ENCODE measurements at regions not wholly inside any gene's neighbourhood (a gene's known extent, or its start where the extent isn't known, plus 50 kb on each side); places are given as distances from the start of the nearest gene placed in this dataset.
"Not testable (repeated sequence)": the region's sequence is repeated elsewhere in the genome, so short reads cannot be mapped to it uniquely, and the experiment has no call there.

GRCh38 chr3:21194036-21194435 is 557.0 kb downstream of the ZNF385D start:
- peaks cover 7 to 13% of the 10 kb centered on the region in 2 donors for H3K9me3 Mint-ChIP-seq
- H3K27me3 Mint-ChIP-seq, ATAC-seq, H3K4me1 Mint-ChIP-seq, DNase-seq, H3K4me3 Mint-ChIP-seq, H3K27ac Mint-ChIP-seq: not testable (repeated sequence)

- no peaks in the 10 kb centered on the region for H3K27me3 Mint-ChIP-seq
- peaks cover 7 to 8% of the 10 kb centered on the region in 2 donors for H3K9me3 Mint-ChIP-seq
- DNase-seq (no peak), ATAC-seq (no peak)
- H3K27ac Mint-ChIP-seq, result no peak overlapping the region
- no peaks in the 10 kb centered on the region for H3K4me1 Mint-ChIP-seq
- no peak overlapping the region for H3K4me3 Mint-ChIP-seq
Measured at GRCh38 chr3:21188459-21188858, 562.6 kb downstream of the ZNF385D start.

GRCh38 chr3:21185816-21186314 is 565.1 kb downstream of the ZNF385D start:
- DNase-seq (no peak), ATAC-seq (no peak)
- no peaks in the 10 kb centered on the region for H3K4me1 Mint-ChIP-seq
- H3K27ac Mint-ChIP-seq, result no peak overlapping the region
- peaks cover 0 to 8% of the 10 kb centered on the region in 2 donors for H3K9me3 Mint-ChIP-seq
- no peak overlapping the region for H3K4me3 Mint-ChIP-seq
- no peaks in the 10 kb centered on the region for H3K27me3 Mint-ChIP-seq

- no peak for ATAC-seq
- Mint-ChIP-seq H3K4me3 (no peak overlapping the region), H3K27me3 (no peaks in the 10 kb centered on the region), H3K9me3 (peaks cover 33 to 35% of the 10 kb centered on the region in 2 donors), H3K27ac (no peak overlapping the region), H3K4me1 (no peaks in the 10 kb centered on the region)
- DNase-seq, result no peak
Measured at GRCh38 chr3:21174461-21174860, 576.5 kb downstream of the ZNF385D start.

GRCh38 chr3:21170964-21171363 is 580.0 kb downstream of the ZNF385D start:
- ATAC-seq, result no peak
- Mint-ChIP-seq H3K27ac (no peak overlapping the region), H3K27me3 (no peaks in the 10 kb centered on the region)

GRCh38 chr3:21169948-21170347 is 581.1 kb downstream of the ZNF385D start:
- H3K27me3 Mint-ChIP-seq, result no peaks in the 10 kb centered on the region
- no peaks in the 10 kb centered on the region for H3K4me1 Mint-ChIP-seq
- no peak overlapping the region for H3K27ac Mint-ChIP-seq
- H3K4me3 Mint-ChIP-seq, result no peak overlapping the region
- no peak for DNase-seq
- H3K9me3 Mint-ChIP-seq, result peaks cover 4 to 18% of the 10 kb centered on the region in 2 donors
- ATAC-seq, result no peak

More at GRCh38 chr3:21170964-21171363, 580.0 kb downstream of the ZNF385D start:
- Mint-ChIP-seq H3K4me1 (no peaks in the 10 kb centered on the region), H3K4me3 (no peak overlapping the region), H3K9me3 (peaks cover 10 to 22% of the 10 kb centered on the region in 2 donors)
- no peak for DNase-seq

GRCh38 chr3:21168471-21168870 is 582.5 kb downstream of the ZNF385D start:
- Mint-ChIP-seq H3K27me3 (no peaks in the 10 kb centered on the region), H3K27ac (no peak overlapping the region), H3K9me3 (peaks cover 0 to 8% of the 10 kb centered on the region in 2 donors), H3K4me3 (no peak overlapping the region), H3K4me1 (no peaks in the 10 kb centered on the region)
- no peak for DNase-seq
- no peak for ATAC-seq

- no peak for ATAC-seq
Measured at GRCh38 chr3:21163956-21164355, 587.1 kb downstream of the ZNF385D start.

GRCh38 chr3:21159543-21159906 is 591.5 kb downstream of the ZNF385D start:
- Mint-ChIP-seq H3K9me3 (peaks cover 21% of the 10 kb centered on the region in 2 donors), H3K4me3 (no peak overlapping the region), H3K4me1 (no peaks in the 10 kb centered on the region), H3K27me3 (no peaks in the 10 kb centered on the region), H3K27ac (no peak overlapping the region)
- ATAC-seq (no peak), DNase-seq (no peak)

More at GRCh38 chr3:21163956-21164355, 587.1 kb downstream of the ZNF385D start:
- Mint-ChIP-seq H3K4me3 (no peak overlapping the region), H3K4me1 (no peaks in the 10 kb centered on the region), H3K9me3 (peaks cover 9% of the 10 kb centered on the region in 2 donors), H3K27ac (no peak overlapping the region), H3K27me3 (no peaks in the 10 kb centered on the region)
- DNase-seq, result no peak

- Mint-ChIP-seq H3K27me3 (no peaks in the 10 kb centered on the region), H3K27ac (no peak overlapping the region), H3K9me3 (peaks cover 21% of the 10 kb centered on the region in 2 donors), H3K4me1 (no peaks in the 10 kb centered on the region), H3K4me3 (no peak overlapping the region)
- ATAC-seq (no peak), DNase-seq (no peak)
Measured at GRCh38 chr3:21158861-21159542, 592.0 kb downstream of the ZNF385D start.

- Mint-ChIP-seq H3K27me3 (no peaks in the 10 kb centered on the region), H3K4me1 (no peaks in the 10 kb centered on the region), H3K4me3 (no peak overlapping the region), H3K27ac (no peak overlapping the region), H3K9me3 (peaks cover 12 to 19% of the 10 kb centered on the region in 2 donors)
- no peak for ATAC-seq
- no peak for DNase-seq
Measured at GRCh38 chr3:21154911-21155310, 596.1 kb downstream of the ZNF385D start.

GRCh38 chr3:21152555-21152954 is 598.5 kb downstream of the ZNF385D start:
- Mint-ChIP-seq H3K4me3 (no peak overlapping the region), H3K9me3 (peaks cover 4 to 10% of the 10 kb centered on the region in 2 donors), H3K27me3 (no peaks in the 10 kb centered on the region), H3K27ac (no peak overlapping the region), H3K4me1 (no peaks in the 10 kb centered on the region)
- DNase-seq (no peak), ATAC-seq (no peak)

- DNase-seq (no peak), ATAC-seq (no peak)
- Mint-ChIP-seq H3K4me1 (no peaks in the 10 kb centered on the region), H3K27ac (no peak overlapping the region), H3K4me3 (no peak overlapping the region), H3K27me3 (no peaks in the 10 kb centered on the region), H3K9me3 (peaks cover 5% of the 10 kb centered on the region in 2 donors)
Measured at GRCh38 chr3:21142949-21143348, 608.1 kb downstream of the ZNF385D start.

- no peak for ATAC-seq
- H3K27me3 Mint-ChIP-seq, result no peaks in the 10 kb centered on the region
- DNase-seq, result no peak
- no peak overlapping the region for H3K4me3 Mint-ChIP-seq
- H3K9me3 Mint-ChIP-seq, result peaks cover 5% of the 10 kb centered on the region in 2 donors
- H3K4me1 Mint-ChIP-seq, result no peaks in the 10 kb centered on the region
- no peak overlapping the region for H3K27ac Mint-ChIP-seq
Measured at GRCh38 chr3:21142031-21142430, 609.0 kb downstream of the ZNF385D start.

GRCh38 chr3:21140785-21141184 is 610.2 kb downstream of the ZNF385D start:
- no peaks in the 10 kb centered on the region for H3K27me3 Mint-ChIP-seq
- H3K9me3 Mint-ChIP-seq, result peaks cover 5% of the 10 kb centered on the region in 2 donors
- H3K4me1 Mint-ChIP-seq, result no peaks in the 10 kb centered on the region
- H3K4me3 Mint-ChIP-seq, result no peak overlapping the region
- ATAC-seq, result no peak
- no peak for DNase-seq
- no peak overlapping the region for H3K27ac Mint-ChIP-seq

- Mint-ChIP-seq H3K4me3 (no peak overlapping the region), H3K9me3 (peaks cover 5 to 11% of the 10 kb centered on the region in 2 donors), H3K27me3 (no peaks in the 10 kb centered on the region), H3K4me1 (no peaks in the 10 kb centered on the region), H3K27ac (no peak overlapping the region)
- ATAC-seq (no peak), DNase-seq (no peak)
Measured at GRCh38 chr3:21138085-21138484, 612.9 kb downstream of the ZNF385D start.

GRCh38 chr3:21132896-21133295 is 618.1 kb downstream of the ZNF385D start:
- Mint-ChIP-seq H3K27ac (no peak overlapping the region), H3K9me3 (peaks cover 16% of the 10 kb centered on the region in 2 donors), H3K4me3 (no peak overlapping the region), H3K27me3 (no peaks in the 10 kb centered on the region), H3K4me1 (no peaks in the 10 kb centered on the region)
- no peak for ATAC-seq
- DNase-seq, result no peak

Data from stimulated activated naive CD8-positive, alpha-beta T cell treated with anti-CD3 and anti-CD28 coated beads, Interleukin-15, amount 100 ng/mL, for 72 hours (primary cell).